G401.6 (cell line): ENCODE measurements at regions not wholly inside any gene's neighbourhood (a gene's known extent, or its start where the extent isn't known, plus 50 kb on each side); places are given as distances from the start of the nearest gene placed in this dataset.
"Not testable (repeated sequence)": the region's sequence is repeated elsewhere in the genome, so short reads cannot be mapped to it uniquely, and the experiment has no call there.

Experiments
- FAIRE-seq: peaks from 2 replicates; lab custom pipeline; 2012; peaks lifted over from hg19 to GRCh38; lab: Jason Lieb, UNC

DNA sequence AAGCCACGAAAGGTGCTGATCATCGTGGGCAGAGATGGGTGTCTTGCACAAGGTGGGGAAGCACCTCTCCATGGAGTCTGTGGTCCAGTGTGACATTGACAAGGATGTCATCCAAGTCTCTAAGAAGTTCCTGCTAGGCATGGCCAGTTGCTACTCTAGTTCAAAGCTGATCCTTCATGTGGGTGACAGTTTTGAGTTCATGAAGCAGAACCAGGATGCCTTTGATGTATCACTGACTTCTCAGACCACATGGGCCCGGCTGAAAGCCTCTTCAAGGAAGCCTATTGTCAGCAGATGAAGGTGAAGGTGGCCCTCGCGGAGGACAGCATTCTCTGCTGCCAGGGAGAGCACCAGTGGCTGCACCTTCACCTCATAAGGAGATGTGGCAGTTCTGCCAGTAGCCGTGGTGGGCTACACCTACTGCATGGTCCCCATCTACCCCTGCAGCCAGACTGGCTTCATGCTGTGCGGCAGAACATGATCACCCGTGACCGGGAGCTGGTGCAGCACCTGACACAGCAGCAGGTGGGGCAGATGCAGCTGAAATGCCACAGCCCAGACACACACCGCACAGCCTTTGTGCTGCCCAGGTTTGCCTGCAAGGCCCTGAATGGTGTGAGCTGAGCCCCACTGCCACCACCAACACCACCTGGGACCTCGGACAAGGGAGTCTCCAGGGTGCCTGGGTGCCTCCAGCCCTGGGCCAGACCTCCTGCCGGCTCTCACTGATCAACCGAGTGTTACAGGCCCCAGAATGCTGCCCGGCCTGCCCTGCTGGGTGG is 75.0 kb upstream of the SULF2 start:
- no peak for FAIRE-seq

GRCh38 chr20:47859278-47859677 is 74.0 kb upstream of the SULF2 start:
- no peak for FAIRE-seq

DNA sequence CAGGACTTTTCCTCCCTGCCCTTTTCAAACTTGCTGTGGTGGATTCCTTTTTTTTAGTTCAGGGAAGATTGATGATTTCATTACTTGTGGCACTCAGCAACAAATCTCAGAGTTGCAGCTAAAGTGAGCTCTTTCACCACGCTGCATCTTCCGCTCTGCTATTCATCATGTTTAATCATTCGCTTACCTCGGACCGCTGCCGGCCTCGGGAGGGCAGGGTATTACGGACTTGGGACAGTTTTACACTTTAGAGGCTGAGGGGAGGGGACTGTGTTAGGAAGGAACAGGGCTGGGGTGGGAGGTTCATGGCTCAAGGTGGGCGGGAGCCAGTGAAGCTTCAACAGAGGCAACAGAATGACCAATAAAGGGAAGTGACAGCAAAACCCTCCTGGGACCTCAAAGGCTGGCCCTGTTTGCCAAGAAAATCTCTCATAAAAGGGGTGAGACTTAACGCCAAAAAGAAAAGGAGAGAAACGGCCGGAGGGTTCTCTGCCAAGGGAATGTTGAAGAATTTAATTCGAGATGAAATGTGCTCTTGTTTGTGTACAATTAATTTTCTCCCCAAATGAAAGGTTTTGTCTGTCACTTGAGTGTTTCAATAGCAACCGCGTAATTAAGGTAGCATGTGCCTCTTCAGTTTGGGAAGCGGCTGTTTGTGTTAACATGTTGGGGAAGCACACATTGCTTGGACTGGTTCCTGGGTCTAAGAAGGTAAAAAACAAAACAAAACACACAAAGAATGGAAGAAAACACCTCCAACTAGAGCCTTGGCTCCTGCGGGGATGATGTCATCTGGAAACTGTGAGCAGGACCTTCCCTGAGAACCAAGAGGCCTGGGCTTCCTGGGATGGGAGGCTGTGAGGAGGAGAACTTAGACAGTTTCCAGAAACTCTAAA is 72.5 kb upstream of the SULF2 start:
- no peak for FAIRE-seq

DNA sequence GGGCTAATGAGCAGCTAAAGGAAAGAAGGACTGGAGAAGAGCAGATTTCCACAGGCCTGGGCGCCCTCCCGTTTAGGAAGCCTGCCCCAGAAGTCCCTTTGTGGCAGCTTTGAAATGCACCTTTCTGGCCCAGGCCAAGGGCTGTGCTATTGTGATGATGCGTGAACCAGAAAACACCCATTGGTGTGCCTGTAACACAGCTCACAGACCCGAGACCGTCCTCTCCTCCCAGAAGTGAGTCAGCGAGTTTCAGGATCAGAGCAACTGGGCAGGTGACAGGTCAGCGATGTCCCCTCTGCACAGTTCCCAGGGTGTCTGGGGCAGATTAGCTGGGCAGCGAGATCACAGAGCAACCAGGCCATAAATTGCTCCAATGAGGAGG is 71.9 kb upstream of the SULF2 start:
- FAIRE-seq, result no peak

GRCh38 chr20:47855799-47856198 is 70.5 kb upstream of the SULF2 start:
- no peak for FAIRE-seq

DNA sequence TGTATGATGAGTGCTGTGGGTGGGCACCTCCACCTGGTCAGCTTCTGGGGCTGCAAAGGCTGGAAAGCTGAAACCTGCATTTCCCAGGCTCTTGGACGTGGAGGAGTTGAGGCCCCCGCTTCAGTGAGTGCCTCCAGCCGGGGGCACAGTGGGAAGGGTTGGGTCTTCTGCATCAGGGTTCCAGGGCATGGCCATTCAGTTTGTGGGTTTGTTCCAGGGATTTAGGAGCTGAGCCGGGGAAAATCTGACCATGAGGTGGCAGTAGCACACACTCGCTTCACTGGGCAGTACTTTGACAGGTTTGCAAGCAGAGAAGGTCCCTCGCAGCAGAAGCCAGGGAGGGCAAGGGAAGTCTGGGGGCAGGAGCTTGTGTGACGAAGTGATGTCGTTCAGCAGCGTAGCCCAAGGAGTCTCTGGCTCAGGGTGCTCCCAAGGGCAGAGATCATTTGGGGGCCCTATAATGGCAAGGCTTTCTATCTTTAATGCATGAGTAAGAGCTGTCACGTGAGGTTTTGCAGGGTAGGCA is 69.5 kb upstream of the SULF2 start:
- FAIRE-seq, result no peak

DNA sequence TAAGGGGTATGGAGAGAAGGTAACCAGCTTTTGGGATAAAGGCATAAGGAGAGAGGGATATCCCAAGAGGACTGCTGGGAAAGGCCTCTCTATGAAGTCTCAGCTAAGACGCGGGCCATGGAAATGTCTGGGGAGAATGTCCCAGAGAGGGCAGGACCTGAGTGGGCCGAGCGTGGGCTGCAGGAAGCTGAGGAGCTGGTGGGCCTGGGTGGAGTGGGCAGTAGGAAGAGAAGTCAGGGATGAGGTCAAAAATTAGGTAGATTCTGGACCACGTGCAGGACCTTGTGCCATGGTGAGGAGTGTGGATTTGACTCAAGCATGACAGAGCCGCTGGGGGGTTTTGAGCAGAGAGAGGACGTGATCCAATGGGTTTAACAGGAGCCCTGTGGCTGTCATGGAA is 66.5 kb upstream of the SULF2 start:
- FAIRE-seq, result no peak

DNA sequence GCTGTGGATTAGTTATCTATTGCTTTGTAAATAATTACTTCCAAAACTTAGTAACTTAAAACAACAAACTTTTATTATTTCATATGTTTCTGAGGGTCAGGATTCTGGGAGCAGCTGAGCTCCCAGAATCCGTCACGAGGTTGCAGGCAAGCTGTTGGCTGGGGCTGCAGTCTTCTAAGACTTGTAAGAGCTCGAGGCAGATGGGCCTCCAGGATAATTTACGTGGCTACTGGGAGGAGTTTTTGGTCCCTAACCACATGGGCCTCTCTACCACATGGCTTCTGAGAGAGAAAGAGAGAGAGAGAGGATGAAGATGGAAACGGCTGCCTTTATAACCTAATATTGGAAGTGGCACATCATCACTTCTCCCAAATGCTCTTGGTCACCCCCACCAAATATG is 64.9 kb upstream of the SULF2 start:
- no peak for FAIRE-seq

DNA sequence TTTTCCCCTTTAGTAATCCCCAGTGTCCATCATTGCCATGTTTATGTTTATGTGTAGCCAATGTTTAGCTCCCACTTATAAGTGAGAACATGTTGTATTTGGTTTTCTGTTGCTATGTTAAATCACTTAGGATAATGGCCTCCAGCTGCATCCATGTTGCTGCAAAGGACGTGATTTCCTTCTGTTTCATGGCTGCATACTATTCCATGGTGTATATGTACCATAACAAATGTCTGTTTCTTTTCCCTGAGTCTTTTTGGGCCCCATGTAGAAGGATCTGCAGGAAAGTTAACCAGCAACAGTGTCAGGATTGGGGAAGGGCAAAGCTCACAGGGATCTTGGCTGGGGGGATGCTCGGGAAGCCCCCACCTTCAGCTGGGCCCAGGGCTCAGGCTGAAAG is 64.3 kb upstream of the SULF2 start:
- FAIRE-seq, result no peak

- FAIRE-seq, result no peak
Observed at GRCh38 chr20:47849006-47849405, 63.7 kb upstream of the SULF2 start.

GRCh38 chr20:47848534-47848933 is 63.3 kb upstream of the SULF2 start:
- FAIRE-seq, result not testable (repeated sequence)

DNA sequence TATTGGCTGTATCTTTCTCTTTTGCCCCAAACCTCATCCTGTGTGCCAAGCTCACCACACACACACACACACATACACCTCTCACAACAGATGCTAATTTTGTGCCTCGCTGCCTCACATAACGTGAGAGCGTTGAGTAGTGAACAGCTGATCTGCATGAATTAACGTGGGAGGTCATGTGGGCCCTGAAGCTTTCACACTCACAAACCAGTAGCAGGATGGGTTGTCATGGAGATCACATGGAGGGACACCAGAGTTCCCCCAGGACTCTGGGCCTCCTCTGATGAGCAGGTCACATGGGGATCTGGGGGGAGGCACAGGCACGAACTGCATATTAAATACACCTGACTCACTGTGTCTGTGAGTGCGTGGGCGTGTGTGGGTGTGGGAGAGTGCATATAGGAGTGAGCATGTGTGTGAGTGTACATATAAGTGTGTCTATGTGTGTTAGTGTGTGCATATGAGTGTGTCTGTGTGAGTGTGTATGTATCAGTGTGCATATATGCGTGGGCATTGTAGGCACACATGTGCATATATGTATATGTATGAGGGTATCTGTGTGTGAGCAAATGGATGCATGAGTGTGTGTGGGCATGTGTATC is 62.7 kb upstream of the SULF2 start:
- no peak for FAIRE-seq

GRCh38 chr20:47847220-47847619 is 61.9 kb upstream of the SULF2 start:
- not testable (repeated sequence) for FAIRE-seq

- not testable (repeated sequence) for FAIRE-seq
Observed at GRCh38 chr20:47846651-47847050, 61.4 kb upstream of the SULF2 start.

GRCh38 chr20:47845382-47845977 is 60.2 kb upstream of the SULF2 start:
- not testable (repeated sequence) for FAIRE-seq

GRCh38 chr20:47844568-47844906 is 59.3 kb upstream of the SULF2 start:
- not testable (repeated sequence) for FAIRE-seq

GRCh38 chr20:47843886-47844567 is 58.7 kb upstream of the SULF2 start:
- FAIRE-seq, result no peak

- not testable (repeated sequence) for FAIRE-seq
Observed at GRCh38 chr20:47842950-47843349, 57.7 kb upstream of the SULF2 start.

- FAIRE-seq, result not testable (repeated sequence)
Observed at GRCh38 chr20:47842004-47842403, 56.7 kb upstream of the SULF2 start.

DNA sequence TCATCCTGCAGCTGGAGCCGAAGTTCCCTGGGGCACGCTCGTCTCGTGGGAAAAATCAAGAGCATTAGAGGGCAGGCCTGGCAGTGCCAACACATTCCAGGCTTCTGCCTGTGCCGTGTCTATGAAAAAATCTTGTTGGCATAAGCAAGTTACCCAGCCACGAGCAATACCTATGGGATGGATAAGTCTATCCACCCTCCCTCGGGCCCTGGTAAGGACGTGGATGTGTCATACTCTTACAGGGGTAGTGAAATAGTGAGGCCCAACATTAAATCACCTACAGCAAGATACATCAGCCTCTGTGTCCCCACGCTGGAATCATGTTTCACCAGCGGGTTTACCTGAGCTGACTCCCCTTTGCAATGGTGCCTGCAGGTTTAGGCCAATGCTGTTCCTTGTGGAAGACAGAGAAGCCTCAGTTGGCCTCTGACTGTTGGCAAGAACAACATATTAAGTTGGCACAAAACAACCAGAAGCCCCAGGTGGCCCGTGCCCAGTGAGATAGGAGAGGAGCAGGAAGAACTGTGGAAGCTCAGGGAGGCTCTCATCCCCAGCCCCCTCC is 51.1 kb upstream of the SULF2 start:
- FAIRE-seq, result not testable (repeated sequence)
